ENCODE measurements at regions not wholly inside any gene's neighbourhood (a gene's known extent, or its start where the extent isn't known, plus 50 kb on each side); places are given as distances from the start of the nearest gene placed in this dataset.

- Histone ChIP-seq H3K27me3 (no peaks in the 10 kb centered on the region), H3K27ac (no peak overlapping the region), H3K4me3 (no peak overlapping the region), H3K4me1 (no peaks in the 10 kb centered on the region), H3K9me3 (no peaks in the 10 kb centered on the region), H3K36me3 (no peaks in the 10 kb centered on the region)
- DNase-seq (ENCODE audit: low spot score in 2 of 2), result no peak
- intact Hi-C loops (cut with DNase I), result no loop called here
- TF ChIP-seq, protein P1, sequence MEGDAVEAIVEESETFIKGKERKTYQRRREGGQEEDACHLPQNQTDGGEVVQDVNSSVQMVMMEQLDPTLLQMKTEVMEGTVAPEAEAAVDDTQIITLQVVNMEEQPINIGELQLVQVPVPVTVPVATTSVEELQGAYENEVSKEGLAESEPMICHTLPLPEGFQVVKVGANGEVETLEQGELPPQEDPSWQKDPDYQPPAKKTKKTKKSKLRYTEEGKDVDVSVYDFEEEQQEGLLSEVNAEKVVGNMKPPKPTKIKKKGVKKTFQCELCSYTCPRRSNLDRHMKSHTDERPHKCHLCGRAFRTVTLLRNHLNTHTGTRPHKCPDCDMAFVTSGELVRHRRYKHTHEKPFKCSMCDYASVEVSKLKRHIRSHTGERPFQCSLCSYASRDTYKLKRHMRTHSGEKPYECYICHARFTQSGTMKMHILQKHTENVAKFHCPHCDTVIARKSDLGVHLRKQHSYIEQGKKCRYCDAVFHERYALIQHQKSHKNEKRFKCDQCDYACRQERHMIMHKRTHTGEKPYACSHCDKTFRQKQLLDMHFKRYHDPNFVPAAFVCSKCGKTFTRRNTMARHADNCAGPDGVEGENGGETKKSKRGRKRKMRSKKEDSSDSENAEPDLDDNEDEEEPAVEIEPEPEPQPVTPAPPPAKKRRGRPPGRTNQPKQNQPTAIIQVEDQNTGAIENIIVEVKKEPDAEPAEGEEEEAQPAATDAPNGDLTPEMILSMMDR (IDR thresholded peaks at IDR 0.05), result no peak
These were observed 183.6 kb downstream of the GADD45G start for GRCh38 chr9:89788434-89788833.

- Histone ChIP-seq H3K27me3 (no peaks in the 10 kb centered on the region), H3K4me3 (no peak overlapping the region), H3K4me1 (no peaks in the 10 kb centered on the region), H3K9me3 (no peaks in the 10 kb centered on the region), H3K27ac (no peak overlapping the region), H3K36me3 (no peaks in the 10 kb centered on the region)
- intact Hi-C loops (cut with DNase I), result loop anchor here (5.0 kb wide), 1 partner anchor 48 kb away; no protein-coding TSS in a partner anchor
- DNase-seq (ENCODE audit: low spot score in 2 of 2), result no peak
- TF ChIP-seq, protein P1 (IDR thresholded peaks at IDR 0.05), result no peak
These were observed 185.2 kb downstream of the GADD45G start for GRCh38 chr9:89789922-89790510.

DNA sequence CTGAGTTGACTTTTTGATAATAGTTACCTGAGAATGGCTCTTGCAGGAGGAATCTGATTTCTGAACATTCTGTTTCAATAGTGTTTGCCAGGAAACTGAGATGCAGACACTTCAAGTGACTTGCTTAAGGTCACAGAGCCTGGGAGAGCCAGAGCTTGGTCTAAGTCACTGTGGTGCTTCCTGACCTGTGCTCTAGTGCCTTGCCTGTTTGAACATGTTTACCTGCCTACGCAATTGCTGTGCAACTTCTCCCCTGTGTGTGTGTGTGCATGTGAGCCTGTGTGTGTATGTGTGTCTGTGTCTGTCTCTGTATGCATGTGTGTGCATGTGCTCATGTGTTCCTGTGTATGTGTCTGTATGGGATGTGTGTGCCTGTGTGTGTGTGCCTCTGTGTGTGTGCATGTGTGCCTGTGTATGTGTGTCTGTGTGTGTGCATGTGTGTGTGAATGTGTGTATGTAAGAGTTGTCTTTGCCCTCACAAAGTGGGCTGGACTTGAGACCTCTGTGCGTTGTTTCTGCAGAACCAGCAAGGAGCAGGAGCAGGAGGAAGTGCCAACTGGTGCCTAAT is 185.8 kb downstream of the GADD45G start:
- TF ChIP-seq, protein P1 (IDR thresholded peaks at IDR 0.05), result no peak
- H3K27ac ChIP-seq, result no peak overlapping the region
- intact Hi-C loops (cut with DNase I), result loop anchor here (5.0 kb wide), 1 partner anchor 48 kb away; no protein-coding TSS in a partner anchor
- no peak for DNase-seq (ENCODE audit: low spot score in 2 of 2)
- no peaks in the 10 kb centered on the region for H3K27me3 ChIP-seq
- no peaks in the 10 kb centered on the region for H3K36me3 ChIP-seq
- H3K4me1 ChIP-seq, result no peaks in the 10 kb centered on the region
- H3K4me3 ChIP-seq, result no peak overlapping the region
- no peaks in the 10 kb centered on the region for H3K9me3 ChIP-seq

DNA sequence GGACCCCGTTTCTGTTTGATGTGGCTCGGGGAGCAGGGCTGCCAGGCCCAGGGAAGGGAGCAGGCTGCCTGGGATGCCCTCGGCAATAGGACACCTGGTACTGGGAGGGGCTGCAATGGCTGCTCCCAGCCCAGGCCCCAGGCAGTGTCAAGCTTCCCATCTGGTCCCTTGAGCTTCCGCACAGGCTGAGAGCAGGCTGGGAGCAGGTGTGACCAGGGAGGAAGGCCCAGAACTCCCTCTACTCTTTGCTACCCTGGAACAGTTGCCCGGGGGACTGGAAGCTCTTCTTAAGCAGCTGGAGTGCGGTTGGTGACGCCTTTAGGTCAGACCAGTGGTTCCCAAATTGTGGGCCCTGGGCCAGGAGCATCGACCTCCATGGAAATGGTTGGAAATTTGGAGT is 186.9 kb downstream of the GADD45G start:
- intact Hi-C loops (cut with DNase I), result loop anchor here (5.0 kb wide), 1 partner anchor 49 kb away; no protein-coding TSS in a partner anchor
- Histone ChIP-seq H3K9me3 (no peaks in the 10 kb centered on the region), H3K4me1 (no peaks in the 10 kb centered on the region), H3K4me3 (no peak overlapping the region), H3K27me3 (no peaks in the 10 kb centered on the region), H3K36me3 (no peaks in the 10 kb centered on the region), H3K27ac (no peak overlapping the region)
- TF ChIP-seq, protein P1 (IDR thresholded peaks at IDR 0.05), result no peak
- no peak for DNase-seq (ENCODE audit: low spot score in 2 of 2)

DNA sequence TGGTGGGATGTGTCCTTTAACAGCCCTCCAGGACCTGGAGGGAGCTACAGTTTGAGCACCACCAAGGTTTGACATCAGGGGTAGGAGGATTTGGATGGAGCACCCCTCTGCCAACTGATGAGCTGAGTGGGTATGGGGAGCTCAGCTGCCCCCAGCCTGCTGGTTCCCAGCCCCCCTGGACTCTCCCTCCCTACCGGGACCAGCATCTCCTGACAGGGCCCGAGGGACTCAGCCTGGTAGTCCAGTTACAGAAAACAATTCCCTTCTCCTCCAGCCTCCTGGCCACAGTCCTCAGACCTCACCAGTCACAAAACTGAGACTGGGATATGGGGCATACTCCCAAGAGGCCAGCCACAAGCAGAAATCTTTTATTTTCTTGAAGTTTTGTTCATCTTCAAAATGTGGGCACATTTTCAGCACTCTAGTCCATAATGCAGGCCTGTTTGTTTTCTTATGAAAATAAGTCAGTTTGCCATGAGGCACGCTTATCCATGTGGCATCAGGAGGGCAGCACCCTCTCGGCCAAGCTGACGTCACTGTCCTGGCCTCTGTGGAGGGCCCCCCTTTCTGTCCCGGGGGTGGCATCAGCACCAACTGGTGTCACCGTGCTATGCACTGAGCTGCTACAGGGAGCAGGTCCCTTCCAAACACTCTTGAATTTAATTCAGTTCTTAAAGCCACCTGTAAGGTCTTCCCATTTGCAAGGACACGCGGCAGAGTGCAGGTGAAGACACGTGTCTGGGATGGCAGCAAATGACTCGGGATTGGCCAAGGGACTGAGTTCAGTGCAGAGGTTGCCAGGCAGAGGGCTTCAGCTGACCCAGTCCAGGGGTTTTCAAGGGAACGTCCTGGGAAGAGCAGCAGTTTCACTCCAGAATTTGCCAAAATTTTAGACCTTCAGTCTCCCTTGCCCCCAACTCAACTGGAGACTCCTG is 187.6 kb downstream of the GADD45G start:
- intact Hi-C loops (cut with DNase I), result loop anchor here (5.0 kb wide), 1 partner anchor 50 kb away; no protein-coding TSS in a partner anchor
- Histone ChIP-seq H3K27ac (no peak overlapping the region), H3K27me3 (no peaks in the 10 kb centered on the region), H3K9me3 (no peaks in the 10 kb centered on the region), H3K36me3 (no peaks in the 10 kb centered on the region), H3K4me3 (no peak overlapping the region), H3K4me1 (no peaks in the 10 kb centered on the region)
- TF ChIP-seq, protein P1 (IDR thresholded peaks at IDR 0.05), result no peak
- no peak for DNase-seq (ENCODE audit: low spot score in 2 of 2)

All from ascending aorta (tissue), 2 donors.